ENCODE measurements at regions not wholly inside any gene's neighbourhood (a gene's known extent, or its start where the extent isn't known, plus 50 kb on each side); places are given as distances from the start of the nearest gene placed in this dataset.

GRCh38 chr4:112819729-112820128 is 182.8 kb downstream of the LARP7 start:
- H3K4me2 ChIP-seq (ENCODE audit: low read depth, low read length): no peak overlapping the region
- no peak overlapping the region for H3K4ac ChIP-seq (ENCODE audit: low read depth, low read length)
- no peak overlapping the region for H3K18ac ChIP-seq (ENCODE audit: low read depth, low read length)
- H2AFZ ChIP-seq (replicated peaks; ENCODE audit: low read length, poor library complexity): no peak overlapping the region
- no peak overlapping the region for H3K9ac ChIP-seq (ENCODE audit: low read depth, low read length)
- H2BK15ac ChIP-seq (ENCODE audit: low read depth, low read length): no peak overlapping the region
- H3K79me1 ChIP-seq (ENCODE audit: low read depth in 1 of 2, low read length in 2 of 2): no peaks in the 10 kb centered on the region
- H4K20me1 ChIP-seq (ENCODE audit: insufficient read depth, low read length): no peaks in the 10 kb centered on the region
- ChIA-PET POLR2A (ENCODE audit: unreplicated experiment) (no interaction called here), CTCF (no interaction called here)
- H2AK5ac ChIP-seq (ENCODE audit: low read depth, low read length): no peak overlapping the region
- no peak overlapping the region for H2AK9ac ChIP-seq (replicated peaks; ENCODE audit: low read depth, low read length, poor library complexity)
- no peaks in the 10 kb centered on the region for H3K4me1 ChIP-seq (ENCODE audit: control insufficient read depth, insufficient read depth, low read length)
- H3K56ac ChIP-seq (ENCODE audit: extremely low read depth, insufficient read depth, low read length): no peak overlapping the region
- H4K91ac ChIP-seq (ENCODE audit: insufficient read depth, low read depth, low read length): no peak overlapping the region
- in situ Hi-C loops (cut with MboI; ENCODE audit: low sequenced_read_pairs) (no loop called here), intact Hi-C loops (cut with micrococcal nuclease) (no loop called here), dilution Hi-C loops (cut with HindIII; ENCODE audit: low sequenced_read_pairs, unreplicated experiment) (no loop called here)
- H3K27ac ChIP-seq (ENCODE audit: insufficient read depth, low read length): no peak overlapping the region
- no peak overlapping the region for H3K4me3 ChIP-seq (ENCODE audit: insufficient read depth, low read depth, low read length)
- no peak overlapping the region for H3K23ac ChIP-seq (ENCODE audit: low read depth, low read length)
- WGBS, 2 experiments (ENCODE audit: extremely low coverage in 2 of 2, insufficient read length in 1 of 2): no CpG with 5 or more reads among the region's 5 CpGs
- no peak overlapping the region for H4K5ac ChIP-seq (ENCODE audit: low read depth, low read length)
- no peak overlapping the region for H2BK20ac ChIP-seq (ENCODE audit: low read depth, low read length)
- H3K27me3 ChIP-seq (ENCODE audit: control insufficient read depth, insufficient read depth, low read length): no peaks in the 10 kb centered on the region
- no peak overlapping the region for H3K14ac ChIP-seq (replicated peaks; ENCODE audit: low read depth, low read length)
- ATAC-seq (ENCODE audit: low read depth) (no peak), DNase-seq (no peak)
- H3K36me3 ChIP-seq (ENCODE audit: control insufficient read depth, insufficient read depth, low read length): no peaks in the 10 kb centered on the region
- H3K9me1 ChIP-seq (ENCODE audit: insufficient read depth, low read length): no peaks in the 10 kb centered on the region
- no peaks in the 10 kb centered on the region for H3K9me3 ChIP-seq (ENCODE audit: control insufficient read depth, insufficient read depth, low read length)
- H2BK5ac ChIP-seq (ENCODE audit: low read depth, low read length, poor library complexity, severe bottlenecking): no peak overlapping the region
- no peak overlapping the region for H2BK120ac ChIP-seq (ENCODE audit: low read depth, low read length)
- TF ChIP-seq, protein P1, sequence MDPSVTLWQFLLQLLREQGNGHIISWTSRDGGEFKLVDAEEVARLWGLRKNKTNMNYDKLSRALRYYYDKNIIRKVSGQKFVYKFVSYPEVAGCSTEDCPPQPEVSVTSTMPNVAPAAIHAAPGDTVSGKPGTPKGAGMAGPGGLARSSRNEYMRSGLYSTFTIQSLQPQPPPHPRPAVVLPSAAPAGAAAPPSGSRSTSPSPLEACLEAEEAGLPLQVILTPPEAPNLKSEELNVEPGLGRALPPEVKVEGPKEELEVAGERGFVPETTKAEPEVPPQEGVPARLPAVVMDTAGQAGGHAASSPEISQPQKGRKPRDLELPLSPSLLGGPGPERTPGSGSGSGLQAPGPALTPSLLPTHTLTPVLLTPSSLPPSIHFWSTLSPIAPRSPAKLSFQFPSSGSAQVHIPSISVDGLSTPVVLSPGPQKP (IDR thresholded peaks at IDR 0.05; ENCODE audit: borderline replicate concordance, low read depth, low read length): no peak
- TF ChIP-seq MAZ (IDR thresholded peaks at IDR 0.05; ENCODE audit: borderline replicate concordance, low read depth, low read length) (no peak), CEBPB (IDR thresholded peaks at IDR 0.05; ENCODE audit: low read depth, low read length) (no peak), RCOR1 (IDR thresholded peaks at IDR 0.05; ENCODE audit: insufficient replicate concordance, low read length) (no peak), NFE2L2 (IDR thresholded peaks at IDR 0.05; ENCODE audit: low read depth, low read length) (no peak), MXI1 (IDR thresholded peaks at IDR 0.05; ENCODE audit: borderline replicate concordance, low read depth, low read length) (no peak), CHD1 (IDR thresholded peaks at IDR 0.05; ENCODE audit: low read depth, low read length) (no peak), SMC3 (IDR thresholded peaks at IDR 0.05; ENCODE audit: low read depth, low read length) (no peak), FOS (IDR thresholded peaks at IDR 0.05; ENCODE audit: low read depth, low read length) (no peak), POLR2A (IDR thresholded peaks at IDR 0.05; ENCODE audit: low read depth, low read length) (no peak), RFX5 (IDR thresholded peaks at IDR 0.05; ENCODE audit: low read depth, low read length) (no peak), MAFK (IDR thresholded peaks at IDR 0.05; ENCODE audit: low read depth, low read length) (no peak), CTCF (conservative IDR thresholded peaks at IDR 0.05; ENCODE audit: low read depth, low read length) (no peak), RAD21 (IDR thresholded peaks at IDR 0.05; ENCODE audit: low read length) (no peak), BHLHE40 (IDR thresholded peaks at IDR 0.05; ENCODE audit: low read depth, low read length) (no peak)
- TF ChIP-seq, protein P2, sequence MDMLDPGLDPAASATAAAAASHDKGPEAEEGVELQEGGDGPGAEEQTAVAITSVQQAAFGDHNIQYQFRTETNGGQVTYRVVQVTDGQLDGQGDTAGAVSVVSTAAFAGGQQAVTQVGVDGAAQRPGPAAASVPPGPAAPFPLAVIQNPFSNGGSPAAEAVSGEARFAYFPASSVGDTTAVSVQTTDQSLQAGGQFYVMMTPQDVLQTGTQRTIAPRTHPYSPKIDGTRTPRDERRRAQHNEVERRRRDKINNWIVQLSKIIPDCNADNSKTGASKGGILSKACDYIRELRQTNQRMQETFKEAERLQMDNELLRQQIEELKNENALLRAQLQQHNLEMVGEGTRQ (IDR thresholded peaks at IDR 0.05; ENCODE audit: low read depth, low read length): no peak
- no TSS peak for BruUV-seq (replicated peaks)
- H4K8ac ChIP-seq (ENCODE audit: low read depth in 2 of 2, low read length in 2 of 2): no peak overlapping the region

Measured in IMR-90 (cell line).